ENCODE measurements at regions not wholly inside any gene's neighbourhood (a gene's known extent, or its start where the extent isn't known, plus 50 kb on each side); places are given as distances from the start of the nearest gene placed in this dataset.

GRCh38 chr4:187414716-187415115 lies 580.9 kb upstream of the ZFP42 start:
- TF ChIP-seq, protein P1, sequence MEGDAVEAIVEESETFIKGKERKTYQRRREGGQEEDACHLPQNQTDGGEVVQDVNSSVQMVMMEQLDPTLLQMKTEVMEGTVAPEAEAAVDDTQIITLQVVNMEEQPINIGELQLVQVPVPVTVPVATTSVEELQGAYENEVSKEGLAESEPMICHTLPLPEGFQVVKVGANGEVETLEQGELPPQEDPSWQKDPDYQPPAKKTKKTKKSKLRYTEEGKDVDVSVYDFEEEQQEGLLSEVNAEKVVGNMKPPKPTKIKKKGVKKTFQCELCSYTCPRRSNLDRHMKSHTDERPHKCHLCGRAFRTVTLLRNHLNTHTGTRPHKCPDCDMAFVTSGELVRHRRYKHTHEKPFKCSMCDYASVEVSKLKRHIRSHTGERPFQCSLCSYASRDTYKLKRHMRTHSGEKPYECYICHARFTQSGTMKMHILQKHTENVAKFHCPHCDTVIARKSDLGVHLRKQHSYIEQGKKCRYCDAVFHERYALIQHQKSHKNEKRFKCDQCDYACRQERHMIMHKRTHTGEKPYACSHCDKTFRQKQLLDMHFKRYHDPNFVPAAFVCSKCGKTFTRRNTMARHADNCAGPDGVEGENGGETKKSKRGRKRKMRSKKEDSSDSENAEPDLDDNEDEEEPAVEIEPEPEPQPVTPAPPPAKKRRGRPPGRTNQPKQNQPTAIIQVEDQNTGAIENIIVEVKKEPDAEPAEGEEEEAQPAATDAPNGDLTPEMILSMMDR (IDR thresholded peaks at IDR 0.05), result no peak
- TF ChIP-seq POLR2A (IDR thresholded peaks at IDR 0.05), result no peak
- no peak for TF ChIP-seq POLR2AphosphoS5 (IDR thresholded peaks at IDR 0.05)
- TF ChIP-seq EP300 (IDR thresholded peaks at IDR 0.05; ENCODE audit: low read depth), result no peak

Measured in transverse colon (tissue), 4 donors.